HG02678 (cell line): ENCODE measurements at regions not wholly inside any gene's neighbourhood (a gene's known extent, or its start where the extent isn't known, plus 50 kb on each side); places are given as distances from the start of the nearest gene placed in this dataset.

Source experiments
- ATAC-seq: cut with Tn5 transposase; IDR thresholded peaks from one replicate; pipeline ENCODE4 v1.9.1; 2021; ENCODE audit warnings: mild to moderate bottlenecking, moderate library complexity; ENCODE audit not compliant: unreplicated experiment

DNA sequence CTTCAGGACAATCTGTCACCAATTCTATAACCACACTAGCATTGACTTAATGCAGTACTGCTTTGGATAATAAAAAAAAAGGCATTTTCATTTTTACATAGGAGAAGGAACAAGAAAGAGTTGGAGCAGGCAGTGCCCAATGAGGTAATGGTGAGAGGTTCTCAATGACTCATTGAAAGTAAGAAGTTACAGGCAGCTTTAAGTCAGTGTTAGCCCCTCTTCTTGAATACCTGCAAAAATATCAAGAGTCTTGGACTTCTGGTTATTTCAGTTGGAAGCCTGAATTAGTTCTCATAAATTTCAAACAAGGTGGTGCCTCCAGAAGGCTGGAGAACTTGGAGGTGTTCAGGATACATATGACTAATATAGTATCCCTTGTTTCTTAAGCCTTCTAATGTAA lies 422.5 kb downstream of the HTR7 start:
- no peak for ATAC-seq

- no peak for ATAC-seq
These were observed 420.4 kb downstream of the HTR7 start for GRCh38 chr10:90437452-90437851.

GRCh38 chr10:90440870-90441269 lies 417.0 kb downstream of the HTR7 start:
- ATAC-seq: no peak

GRCh38 chr10:90443342-90443741 lies 414.5 kb downstream of the HTR7 start:
- ATAC-seq: no peak

DNA sequence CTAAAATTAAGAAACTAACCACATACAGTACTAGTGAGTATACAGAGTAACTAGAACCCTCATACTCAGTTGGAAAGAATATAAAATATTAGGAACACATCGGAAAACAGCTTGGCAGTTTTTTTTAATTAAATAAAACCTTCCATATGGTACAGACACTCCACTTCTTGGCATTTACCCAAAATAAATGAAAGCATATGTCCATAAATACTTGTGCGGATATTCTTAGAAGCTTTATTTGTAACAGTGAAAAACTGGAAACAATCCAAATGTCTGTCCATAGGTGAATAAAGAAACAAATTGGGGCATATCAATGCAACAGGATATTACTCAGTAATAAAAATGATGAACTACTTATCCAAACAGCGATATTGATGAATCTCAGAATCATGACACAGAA lies 410.0 kb downstream of the HTR7 start:
- ATAC-seq: no peak

GRCh38 chr10:90450797-90451196 lies 407.0 kb downstream of the HTR7 start:
- ATAC-seq: no peak

DNA sequence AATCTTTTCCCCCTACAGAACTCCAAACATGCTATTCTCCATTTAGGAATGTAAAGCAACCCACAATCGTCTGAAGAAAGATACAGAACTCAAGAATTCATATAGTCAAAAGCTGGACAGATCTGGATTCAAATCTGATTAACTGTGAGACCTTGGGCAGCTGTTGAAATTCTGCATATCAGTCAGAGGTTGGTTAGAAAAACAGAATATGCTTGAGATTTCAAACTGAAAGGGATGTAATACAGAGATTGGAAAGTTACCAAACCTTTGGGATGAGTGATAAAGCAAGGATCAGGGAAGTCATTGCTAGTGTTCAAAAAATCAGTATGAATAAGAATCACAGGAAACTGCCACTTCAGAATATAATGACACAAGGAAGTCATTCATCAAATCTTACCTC lies 406.6 kb downstream of the HTR7 start:
- ATAC-seq: no peak

- ATAC-seq: no peak
These were observed 399.8 kb downstream of the HTR7 start for GRCh38 chr10:90458054-90458453.

DNA sequence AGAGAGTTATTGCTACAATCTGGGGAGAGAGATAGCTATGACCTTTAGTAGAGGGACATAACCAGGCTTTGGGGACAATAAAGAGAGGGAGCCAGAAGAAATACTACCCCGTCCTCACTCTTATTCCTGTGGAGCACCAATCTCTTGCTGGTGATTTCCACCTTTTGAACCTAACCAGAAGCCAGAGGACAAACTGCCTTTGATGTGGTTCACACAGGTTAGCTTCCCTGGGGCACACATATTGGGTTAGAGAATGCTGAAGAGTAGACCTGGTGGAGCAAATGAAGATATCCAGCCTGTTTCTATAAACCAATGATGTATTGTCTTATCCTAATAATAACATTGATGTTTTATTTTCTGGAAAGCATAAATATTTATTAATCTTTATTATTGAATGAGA lies 399.3 kb downstream of the HTR7 start:
- ATAC-seq: no peak

- ATAC-seq: no peak
These were observed 396.2 kb downstream of the HTR7 start for GRCh38 chr10:90461437-90462155.

DNA sequence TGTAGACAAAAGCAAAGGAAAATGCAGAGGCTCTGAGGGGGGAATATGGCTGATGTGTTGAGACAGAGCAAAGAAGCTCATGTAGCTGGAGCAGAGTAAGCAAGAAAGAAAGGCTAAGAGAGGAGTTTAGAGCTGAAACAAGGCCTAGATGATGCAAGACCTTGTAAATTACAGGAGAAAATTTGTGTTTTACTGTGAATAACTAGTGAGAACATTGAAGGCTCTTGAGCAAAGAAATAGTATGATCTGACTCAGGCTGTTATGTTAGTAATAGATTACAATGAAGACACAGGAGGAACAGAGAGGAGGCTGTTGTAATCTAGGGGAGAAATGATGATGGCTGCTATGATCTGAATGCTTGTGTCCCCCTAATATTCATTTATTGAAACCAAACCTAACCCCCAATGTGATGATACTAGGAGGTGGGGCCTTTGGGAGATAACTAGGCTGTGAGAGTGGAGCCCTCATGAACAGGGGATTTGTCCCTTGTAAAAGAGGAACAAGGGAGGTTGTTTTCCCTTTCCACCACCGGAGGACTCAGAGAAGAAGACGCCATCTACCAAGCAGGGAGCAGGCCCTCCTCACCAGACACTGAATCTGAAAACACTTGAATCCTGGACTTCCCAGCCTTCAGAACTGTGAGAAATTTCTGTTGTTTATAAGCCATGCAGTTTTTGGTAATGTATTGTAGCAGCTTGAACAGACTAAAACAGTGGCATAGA lies 394.9 kb downstream of the HTR7 start:
- ATAC-seq: no peak

GRCh38 chr10:90464329-90464728 lies 393.5 kb downstream of the HTR7 start:
- no peak for ATAC-seq

DNA sequence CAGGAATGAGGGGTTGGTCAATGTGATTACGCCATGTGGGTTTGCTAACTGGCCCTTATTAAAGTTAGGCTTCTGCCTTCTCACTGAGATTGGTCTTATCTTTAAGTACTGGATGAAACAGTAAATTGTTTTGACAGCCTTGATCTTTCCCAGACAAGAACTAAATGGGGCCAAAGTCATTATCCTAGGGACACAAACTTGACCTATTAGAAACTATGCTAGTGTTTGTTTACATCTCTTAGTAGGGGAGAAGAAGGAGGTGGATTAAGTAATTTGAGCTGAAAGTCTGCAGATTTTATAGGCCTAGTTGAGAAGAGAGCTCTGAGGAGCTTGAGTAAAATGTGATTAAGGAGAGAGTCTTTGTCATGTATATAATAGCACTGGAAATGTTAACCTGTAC lies 386.9 kb downstream of the HTR7 start:
- no peak for ATAC-seq

DNA sequence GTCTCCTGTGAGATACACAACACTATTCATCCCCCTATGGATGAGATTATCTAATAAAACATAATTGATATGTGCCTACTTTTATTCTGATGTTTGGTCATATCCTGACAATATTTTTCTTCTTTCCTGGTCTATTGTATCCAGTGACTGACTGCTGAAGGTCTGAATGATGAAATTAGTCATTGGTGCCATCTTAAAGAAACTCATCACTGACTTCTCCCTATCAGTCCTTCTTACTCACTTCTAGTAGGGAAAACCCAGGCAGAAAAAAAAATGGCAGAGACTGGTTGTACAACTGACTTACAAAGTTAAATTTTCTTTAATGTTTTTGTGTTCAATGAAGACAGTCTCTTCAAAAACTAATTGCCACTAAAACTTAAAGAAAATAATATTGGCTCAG lies 377.4 kb downstream of the HTR7 start:
- ATAC-seq: no peak

DNA sequence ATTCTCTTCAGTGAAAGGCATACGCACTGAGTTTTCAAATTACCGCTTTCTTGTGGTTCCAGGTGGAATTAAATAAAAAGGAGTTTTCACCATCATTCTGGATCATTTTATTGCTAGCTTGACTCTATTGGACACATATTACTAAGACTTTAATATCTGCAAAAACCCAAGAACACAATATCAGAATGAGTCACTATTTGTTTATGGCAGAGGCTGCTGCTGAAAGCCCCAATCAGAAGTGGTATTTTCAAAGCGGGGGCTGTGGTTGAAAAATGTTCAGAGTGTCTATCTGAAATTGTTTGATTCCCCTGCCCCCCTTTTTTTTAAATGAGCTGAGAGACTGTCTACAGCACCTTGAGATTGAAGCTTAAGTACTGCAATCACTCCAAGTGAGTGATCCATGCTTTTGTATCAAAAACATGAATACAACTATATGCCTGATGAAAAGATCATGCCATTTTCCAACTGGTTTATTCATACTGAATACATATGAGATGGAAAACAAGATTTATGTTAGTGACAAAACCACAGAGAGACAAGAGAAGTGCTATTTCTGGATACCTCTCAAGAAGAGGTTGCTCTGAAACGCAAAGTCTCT lies 376.4 kb downstream of the HTR7 start:
- no peak for ATAC-seq

DNA sequence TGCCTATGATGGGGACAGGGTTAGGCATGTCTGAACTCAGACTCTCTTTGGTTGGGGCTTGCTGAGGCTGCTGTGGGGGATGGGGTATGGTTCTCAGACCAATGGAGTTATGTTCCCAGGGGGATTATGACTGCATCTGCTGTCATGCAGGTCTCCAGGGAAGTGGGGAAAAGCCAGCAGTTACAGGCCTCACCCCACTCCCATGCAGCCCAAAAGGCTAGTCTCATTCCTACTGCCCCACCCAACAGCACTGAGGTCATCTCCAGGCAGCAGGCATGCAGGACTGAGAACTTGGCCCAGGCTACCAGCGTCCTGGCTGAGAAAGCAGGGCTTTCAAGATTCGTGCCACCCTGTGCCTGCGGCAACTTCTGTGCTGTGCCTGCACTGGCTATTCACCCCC lies 373.3 kb downstream of the HTR7 start:
- no peak for ATAC-seq

DNA sequence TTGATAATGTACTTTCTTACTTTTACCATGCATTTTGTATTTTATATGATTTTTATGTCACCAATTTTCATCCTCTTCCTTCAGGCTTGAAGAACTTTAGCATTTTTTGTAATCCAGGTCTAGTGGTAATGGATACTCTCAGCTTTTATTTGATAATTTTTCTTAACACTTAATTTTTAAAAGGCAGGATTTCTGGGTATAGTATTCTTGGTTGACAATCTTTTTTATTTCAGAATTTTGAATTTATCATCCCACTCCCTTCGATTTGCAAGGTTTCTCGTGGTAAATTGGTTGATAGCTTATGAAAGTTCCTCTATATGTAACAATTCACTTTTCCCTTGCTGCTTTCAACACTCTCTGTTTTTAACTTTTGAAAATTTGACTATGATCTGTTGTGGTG lies 363.7 kb downstream of the HTR7 start:
- ATAC-seq: no peak

DNA sequence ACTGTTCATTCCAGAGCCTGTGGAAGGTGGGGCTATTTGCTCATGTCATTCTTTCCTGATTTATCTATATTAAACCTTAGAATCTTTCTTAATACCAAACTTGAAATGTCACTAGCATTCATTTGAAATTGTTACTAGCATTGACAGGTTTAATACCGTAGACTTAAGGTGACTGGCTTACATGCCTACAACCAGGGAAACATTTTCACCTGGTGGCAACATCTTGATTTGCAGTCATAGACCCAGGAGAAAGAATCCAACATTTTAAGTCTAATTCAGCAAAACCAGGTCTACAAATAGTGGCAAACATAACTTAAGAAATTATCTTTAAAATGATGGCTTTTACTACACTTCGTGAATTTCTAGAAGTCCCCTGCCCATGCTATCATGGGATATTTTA lies 353.7 kb downstream of the HTR7 start:
- no peak for ATAC-seq

DNA sequence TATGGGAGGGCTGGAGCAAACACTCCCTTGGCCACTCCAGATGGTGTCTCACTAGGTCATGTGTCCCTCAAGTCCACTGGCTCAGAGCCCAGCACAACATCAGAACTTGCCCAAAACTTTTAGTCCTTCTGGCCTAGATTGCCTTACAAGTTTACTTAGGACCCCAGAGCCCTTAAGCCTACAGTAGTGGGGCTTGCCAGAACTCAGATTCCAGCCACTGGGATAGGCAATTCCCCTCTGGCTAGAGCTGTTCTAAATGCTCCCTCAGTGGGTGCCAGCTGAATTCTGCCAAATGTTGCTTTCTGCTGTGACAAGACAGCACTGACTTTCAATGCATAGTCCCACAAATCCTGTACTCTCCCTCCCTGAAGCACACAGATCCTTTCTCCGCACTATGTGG lies 331.1 kb downstream of the HTR7 start:
- ATAC-seq: no peak

GRCh38 chr10:90530521-90530920 lies 327.3 kb downstream of the HTR7 start:
- no peak for ATAC-seq

- no peak for ATAC-seq
These were observed 300.5 kb downstream of the HTR7 start for GRCh38 chr10:90557385-90557784.

GRCh38 chr10:90560331-90560730 lies 297.5 kb downstream of the HTR7 start:
- no peak for ATAC-seq
